ENCODE measurements at regions not wholly inside any gene's neighbourhood (a gene's known extent, or its start where the extent isn't known, plus 50 kb on each side); places are given as distances from the start of the nearest gene placed in this dataset.

DNA sequence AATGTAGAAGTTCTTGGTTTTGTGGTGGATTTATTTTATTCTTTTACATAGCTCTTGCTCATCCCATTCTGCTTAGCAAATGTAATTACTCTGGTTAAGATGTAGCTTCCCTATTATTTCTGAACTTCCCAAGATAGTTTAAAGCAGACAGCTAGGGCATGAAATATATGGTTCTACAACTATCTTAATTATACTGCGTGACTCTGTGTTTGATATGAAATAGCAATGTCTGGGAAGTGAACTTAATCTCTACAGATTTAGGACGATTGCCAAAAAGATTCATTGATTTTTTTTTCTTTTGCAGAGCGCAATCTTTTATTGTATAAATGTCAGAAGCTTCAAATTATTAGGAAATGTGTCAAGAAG, 529.3 kb upstream of the ZNF608 start:
- Mint-ChIP-seq H3K27ac (no peak overlapping the region), H3K9me3 (peaks cover 0 to 4% of the 10 kb centered on the region in 2 donors)
- ATAC-seq (replicated peaks in 1 of 2) = no peak

DNA sequence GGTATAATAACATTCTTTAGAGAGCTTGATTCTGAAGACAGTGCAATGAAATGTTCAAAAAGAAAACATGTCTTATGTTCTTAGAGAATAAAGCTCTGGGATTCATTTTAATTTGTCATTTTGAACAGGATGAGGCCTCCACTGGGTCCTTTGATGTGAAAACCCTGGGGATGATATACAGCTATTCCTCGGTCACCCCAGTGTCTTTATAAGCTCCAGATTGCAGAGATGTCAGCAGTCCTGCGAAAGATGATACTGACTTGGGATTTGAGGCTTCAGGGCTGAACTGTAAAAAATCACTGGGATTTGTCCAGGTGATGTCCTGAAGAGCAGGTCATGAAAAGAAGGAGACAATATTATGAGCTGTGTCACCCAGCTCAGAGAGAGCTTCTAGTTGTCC, 529.7 kb upstream of the ZNF608 start:
- no peak overlapping the region for H3K27ac Mint-ChIP-seq

More for the DNA sequence above, 529.3 kb upstream of the ZNF608 start:
- no peaks in the 10 kb centered on the region for H3K36me3 Mint-ChIP-seq (ENCODE audit: insufficient read depth in 2 of 2)
- H3K4me1 Mint-ChIP-seq (ENCODE audit: low read depth) = no peaks in the 10 kb centered on the region
- H3K4me3 Mint-ChIP-seq = no peak overlapping the region
- no peaks in the 10 kb centered on the region for H3K27me3 Mint-ChIP-seq (ENCODE audit: low read depth)
- DNase-seq = no peak

GRCh38 chr5:125277494-125278154, 531.2 kb upstream of the ZNF608 start:
- Mint-ChIP-seq H3K4me3 (no peak overlapping the region), H3K27me3 (ENCODE audit: low read depth) (no peaks in the 10 kb centered on the region), H3K4me1 (ENCODE audit: low read depth) (no peaks in the 10 kb centered on the region), H3K9me3 (peaks cover 0 to 2% of the 10 kb centered on the region in 2 donors), H3K36me3 (ENCODE audit: insufficient read depth in 2 of 2) (no peaks in the 10 kb centered on the region), H3K27ac (no peak overlapping the region)
- no peak for ATAC-seq (replicated peaks in 1 of 2)
- no peak for DNase-seq

More for the DNA sequence above, 529.7 kb upstream of the ZNF608 start:
- Mint-ChIP-seq H3K36me3 (ENCODE audit: insufficient read depth in 2 of 2) (no peaks in the 10 kb centered on the region), H3K4me3 (no peak overlapping the region), H3K4me1 (ENCODE audit: low read depth) (no peaks in the 10 kb centered on the region), H3K9me3 (peaks cover 0 to 4% of the 10 kb centered on the region in 2 donors), H3K27me3 (ENCODE audit: low read depth) (no peaks in the 10 kb centered on the region)
- DNase-seq (no peak), ATAC-seq (replicated peaks in 1 of 2) (no peak)

DNA sequence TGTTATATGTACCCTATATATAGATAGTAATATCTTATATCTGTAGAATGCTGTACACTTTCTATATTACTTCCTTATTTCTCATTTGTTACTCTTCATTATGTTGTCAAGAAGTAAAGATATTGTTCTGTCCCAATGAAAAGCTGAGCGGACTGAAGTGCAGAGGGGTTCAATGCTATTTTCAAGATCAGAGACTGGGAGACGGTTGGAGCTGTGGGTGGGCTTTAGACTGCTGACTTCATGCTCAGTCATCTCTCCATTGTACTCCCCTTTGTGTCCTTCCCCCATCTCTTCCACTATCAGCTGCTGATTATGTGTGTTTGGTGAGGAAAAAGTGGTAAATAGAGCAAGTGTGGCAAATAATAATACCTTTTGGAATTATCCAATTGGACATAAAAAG, 532.3 kb upstream of the ZNF608 start:
- no peaks in the 10 kb centered on the region for H3K4me1 Mint-ChIP-seq (ENCODE audit: low read depth)
- H3K9me3 Mint-ChIP-seq = no peaks in the 10 kb centered on the region
- DNase-seq (no peak), ATAC-seq (replicated peaks in 1 of 2) (no peak)
- no peaks in the 10 kb centered on the region for H3K36me3 Mint-ChIP-seq (ENCODE audit: insufficient read depth in 2 of 2)
- no peak overlapping the region for H3K27ac Mint-ChIP-seq
- no peaks in the 10 kb centered on the region for H3K27me3 Mint-ChIP-seq (ENCODE audit: low read depth)
- H3K4me3 Mint-ChIP-seq = no peak overlapping the region

DNA sequence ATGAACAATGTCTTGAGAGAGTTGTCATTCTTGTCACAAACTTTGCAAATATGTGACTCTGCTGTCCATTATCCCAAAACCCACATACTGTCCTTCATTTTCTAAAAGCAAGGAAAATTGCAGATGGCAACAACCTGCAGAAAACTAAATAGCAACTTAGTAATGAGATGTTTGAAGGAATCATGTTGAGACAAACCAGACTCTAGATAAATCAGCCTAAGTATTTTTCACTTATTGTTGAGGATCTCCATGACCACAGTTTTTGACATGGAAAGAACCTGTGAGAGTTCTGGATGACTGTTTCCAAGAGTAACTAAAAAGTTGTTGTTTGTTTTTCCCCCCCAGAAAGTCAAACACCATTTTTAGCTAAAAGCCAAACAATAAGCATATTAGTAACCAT, 535.2 kb upstream of the ZNF608 start:
- H3K27me3 Mint-ChIP-seq (ENCODE audit: low read depth) = no peaks in the 10 kb centered on the region
- H3K4me3 Mint-ChIP-seq = no peak overlapping the region
- DNase-seq (no peak), ATAC-seq (replicated peaks in 1 of 2) (no peak)
- no peaks in the 10 kb centered on the region for H3K9me3 Mint-ChIP-seq
- H3K36me3 Mint-ChIP-seq (ENCODE audit: insufficient read depth in 2 of 2) = no peaks in the 10 kb centered on the region
- no peak overlapping the region for H3K27ac Mint-ChIP-seq
- no peaks in the 10 kb centered on the region for H3K4me1 Mint-ChIP-seq (ENCODE audit: low read depth)

GRCh38 chr5:125283372-125283771, 536.9 kb upstream of the ZNF608 start:
- ATAC-seq (replicated peaks in 1 of 2) = no peak

GRCh38 chr5:125286271-125286670, 539.8 kb upstream of the ZNF608 start:
- Mint-ChIP-seq H3K9me3 (peaks cover 0 to 2% of the 10 kb centered on the region in 2 donors), H3K4me1 (ENCODE audit: low read depth) (no peaks in the 10 kb centered on the region), H3K4me3 (no peak overlapping the region), H3K27ac (no peak overlapping the region), H3K36me3 (ENCODE audit: insufficient read depth in 2 of 2) (no peaks in the 10 kb centered on the region), H3K27me3 (ENCODE audit: low read depth) (no peaks in the 10 kb centered on the region)
- ATAC-seq (replicated peaks in 1 of 2) (no peak), DNase-seq (no peak)

More at GRCh38 chr5:125283372-125283771, 536.9 kb upstream of the ZNF608 start:
- Mint-ChIP-seq H3K4me1 (ENCODE audit: low read depth) (no peaks in the 10 kb centered on the region), H3K4me3 (no peak overlapping the region), H3K9me3 (no peaks in the 10 kb centered on the region), H3K27ac (no peak overlapping the region), H3K27me3 (ENCODE audit: low read depth) (no peaks in the 10 kb centered on the region), H3K36me3 (ENCODE audit: insufficient read depth in 2 of 2) (no peaks in the 10 kb centered on the region)
- no peak for DNase-seq

GRCh38 chr5:125289606-125290005, 543.2 kb upstream of the ZNF608 start:
- Mint-ChIP-seq H3K27me3 (ENCODE audit: low read depth) (no peaks in the 10 kb centered on the region), H3K4me3 (no peak overlapping the region), H3K9me3 (peaks cover 4 to 5% of the 10 kb centered on the region in 2 donors), H3K36me3 (ENCODE audit: insufficient read depth in 2 of 2) (no peaks in the 10 kb centered on the region), H3K27ac (no peak overlapping the region), H3K4me1 (ENCODE audit: low read depth) (no peaks in the 10 kb centered on the region)
- ATAC-seq (replicated peaks in 1 of 2) = no peak
- DNase-seq = no peak

- DNase-seq (no peak), ATAC-seq (replicated peaks in 1 of 2) (no peak)
- Mint-ChIP-seq H3K27ac (no peak overlapping the region), H3K9me3 (peaks cover 4 to 5% of the 10 kb centered on the region in 2 donors), H3K36me3 (ENCODE audit: insufficient read depth in 2 of 2) (no peaks in the 10 kb centered on the region), H3K27me3 (ENCODE audit: low read depth) (no peaks in the 10 kb centered on the region), H3K4me3 (no peak overlapping the region), H3K4me1 (ENCODE audit: low read depth) (no peaks in the 10 kb centered on the region)
These were observed 544.5 kb upstream of the ZNF608 start for GRCh38 chr5:125290935-125291334.

DNA sequence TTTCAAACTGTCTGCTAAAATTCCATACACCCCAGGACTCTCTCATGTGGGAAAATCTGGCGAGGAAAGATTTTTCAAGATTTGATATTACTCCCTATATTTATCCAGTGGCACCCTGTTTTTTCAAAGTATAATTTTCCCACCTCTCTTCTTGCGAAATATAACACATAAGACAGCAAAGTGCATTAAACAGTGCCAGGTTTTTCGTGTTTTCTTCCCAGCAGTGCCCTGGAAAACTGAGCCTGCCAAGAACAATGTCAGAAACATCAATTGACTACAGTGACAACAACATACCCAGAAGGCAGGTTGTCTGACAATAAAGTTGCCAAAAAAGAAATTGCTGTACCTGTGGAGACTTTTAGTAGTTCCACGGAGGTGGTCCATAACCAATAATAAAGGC, 545.0 kb upstream of the ZNF608 start:
- no peak overlapping the region for H3K4me3 Mint-ChIP-seq
- DNase-seq = no peak

DNA sequence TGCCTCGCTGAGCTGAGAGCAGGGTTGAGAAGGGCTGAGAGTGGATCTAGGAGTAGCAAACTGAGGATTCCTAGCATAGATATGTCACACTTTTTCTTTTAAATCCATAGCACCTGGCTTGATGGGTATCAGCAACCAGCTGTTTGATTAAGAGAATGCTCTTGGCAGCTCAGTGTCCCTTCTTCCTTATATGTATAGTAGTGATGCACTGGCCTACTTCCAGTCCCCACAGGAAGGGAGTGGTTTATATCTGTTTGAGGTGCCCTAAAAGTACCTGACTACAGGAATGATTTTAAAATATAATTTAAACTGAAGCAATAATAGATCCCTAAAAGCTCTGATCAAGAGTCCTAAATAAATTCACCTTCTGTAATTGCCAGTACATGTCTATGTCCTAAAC, 546.8 kb upstream of the ZNF608 start:
- no peak for ATAC-seq (replicated peaks in 1 of 2)
- Mint-ChIP-seq H3K4me3 (no peak overlapping the region), H3K27ac (no peak overlapping the region), H3K4me1 (ENCODE audit: low read depth) (no peaks in the 10 kb centered on the region), H3K36me3 (ENCODE audit: insufficient read depth in 2 of 2) (no peaks in the 10 kb centered on the region), H3K27me3 (ENCODE audit: low read depth) (no peaks in the 10 kb centered on the region), H3K9me3 (peaks cover 4 to 5% of the 10 kb centered on the region in 2 donors)
- no peak for DNase-seq

More for the DNA sequence above, 545.0 kb upstream of the ZNF608 start:
- ATAC-seq (replicated peaks in 1 of 2) = no peak
- H3K36me3 Mint-ChIP-seq (ENCODE audit: insufficient read depth in 2 of 2) = no peaks in the 10 kb centered on the region
- H3K4me1 Mint-ChIP-seq (ENCODE audit: low read depth) = no peaks in the 10 kb centered on the region
- no peak overlapping the region for H3K27ac Mint-ChIP-seq
- H3K27me3 Mint-ChIP-seq (ENCODE audit: low read depth) = no peaks in the 10 kb centered on the region
- H3K9me3 Mint-ChIP-seq = peaks cover 4 to 5% of the 10 kb centered on the region in 2 donors

- no peaks in the 10 kb centered on the region for H3K4me1 Mint-ChIP-seq (ENCODE audit: low read depth)
- H3K27me3 Mint-ChIP-seq (ENCODE audit: low read depth) = no peaks in the 10 kb centered on the region
- ATAC-seq (replicated peaks in 1 of 2) (no peak), DNase-seq (no peak)
- no peaks in the 10 kb centered on the region for H3K36me3 Mint-ChIP-seq (ENCODE audit: insufficient read depth in 2 of 2)
- no peak overlapping the region for H3K4me3 Mint-ChIP-seq
- peaks cover 4 to 6% of the 10 kb centered on the region in 2 donors for H3K9me3 Mint-ChIP-seq
- H3K27ac Mint-ChIP-seq = no peak overlapping the region
These were observed 547.3 kb upstream of the ZNF608 start for GRCh38 chr5:125293726-125294125.

DNA sequence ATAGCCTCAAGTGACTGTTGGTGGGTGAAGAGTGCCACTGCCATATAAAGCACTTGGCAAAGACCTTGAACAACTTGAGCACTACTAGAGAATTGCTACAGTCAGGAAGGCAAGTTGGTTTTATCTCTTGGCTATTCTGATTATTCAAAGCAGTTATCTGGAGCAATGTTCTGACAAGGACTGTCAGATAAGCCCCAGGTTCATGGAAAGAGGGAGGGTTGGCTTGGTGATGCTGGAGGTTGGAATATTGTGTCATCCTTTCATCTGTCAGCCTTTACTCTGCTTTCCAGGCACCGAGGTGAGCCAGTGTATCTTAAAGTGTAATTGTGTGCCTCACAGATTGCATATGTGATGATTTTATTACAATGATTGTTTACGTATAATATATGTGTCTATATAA, 548.4 kb upstream of the ZNF608 start:
- H3K9me3 Mint-ChIP-seq = peaks cover 4 to 5% of the 10 kb centered on the region in 2 donors
- no peaks in the 10 kb centered on the region for H3K4me1 Mint-ChIP-seq (ENCODE audit: low read depth)
- ATAC-seq (replicated peaks in 1 of 2) = no peak
- H3K27ac Mint-ChIP-seq = no peak overlapping the region
- no peak overlapping the region for H3K4me3 Mint-ChIP-seq
- DNase-seq = no peak
- H3K27me3 Mint-ChIP-seq (ENCODE audit: low read depth) = no peaks in the 10 kb centered on the region
- H3K36me3 Mint-ChIP-seq (ENCODE audit: insufficient read depth in 2 of 2) = no peaks in the 10 kb centered on the region

- no peaks in the 10 kb centered on the region for H3K4me1 Mint-ChIP-seq (ENCODE audit: low read depth)
- H3K36me3 Mint-ChIP-seq (ENCODE audit: insufficient read depth in 2 of 2) = no peaks in the 10 kb centered on the region
- H3K9me3 Mint-ChIP-seq = peaks cover 4 to 5% of the 10 kb centered on the region in 2 donors
- no peak overlapping the region for H3K4me3 Mint-ChIP-seq
- DNase-seq (no peak), ATAC-seq (replicated peaks in 1 of 2) (no peak)
- no peak overlapping the region for H3K27ac Mint-ChIP-seq
- no peaks in the 10 kb centered on the region for H3K27me3 Mint-ChIP-seq (ENCODE audit: low read depth)
These were observed 549.0 kb upstream of the ZNF608 start for GRCh38 chr5:125295405-125295872.
